Muscle of leg (tissue), 3 donors: ENCODE measurements at regions not wholly inside any gene's neighbourhood (a gene's known extent, or its start where the extent isn't known, plus 50 kb on each side); places are given as distances from the start of the nearest gene placed in this dataset.

ENCODE experiments used
- DNase-seq: peaks from one replicate; pipeline ENCODE4 v3.0.0; 2013
- H3K27ac ChIP-seq: one replicate; pipeline ENCODE4 v1.5.1; 2013; ENCODE audit warnings: mild to moderate bottlenecking, low read length, control low read depth
- H3K27me3 ChIP-seq: one replicate; pipeline ENCODE4 v1.6.1; 2013; ENCODE audit warnings: low read length; ENCODE audit not compliant: control insufficient read depth, insufficient read depth
- H3K36me3 ChIP-seq: one replicate; pipeline ENCODE4 v1.6.1; 2013; ENCODE audit warnings: low read length; ENCODE audit not compliant: control insufficient read depth, insufficient read depth
- H3K4me1 ChIP-seq: one replicate; pipeline ENCODE4 v1.6.1; 2013; ENCODE audit warnings: low read length; ENCODE audit not compliant: control insufficient read depth, insufficient read depth
- H3K4me3 ChIP-seq: one replicate; pipeline ENCODE4 v1.5.1; 2013; ENCODE audit warnings: low read length, control low read depth
- H3K9me3 ChIP-seq: replicated peaks from 2 replicates; pipeline ENCODE4 v1.6.1; 2013; ENCODE audit warnings: low read depth, low read length; ENCODE audit not compliant: control insufficient read depth
- WGBS: methylation state at CpG from one replicate; pipeline ENCODE4 v1.1.5; 2013; ENCODE audit warnings: missing lambda C conversion rate; ENCODE audit not compliant: insufficient coverage; 5-methylcytosine and 5-hydroxymethylcytosine counted together

DNA sequence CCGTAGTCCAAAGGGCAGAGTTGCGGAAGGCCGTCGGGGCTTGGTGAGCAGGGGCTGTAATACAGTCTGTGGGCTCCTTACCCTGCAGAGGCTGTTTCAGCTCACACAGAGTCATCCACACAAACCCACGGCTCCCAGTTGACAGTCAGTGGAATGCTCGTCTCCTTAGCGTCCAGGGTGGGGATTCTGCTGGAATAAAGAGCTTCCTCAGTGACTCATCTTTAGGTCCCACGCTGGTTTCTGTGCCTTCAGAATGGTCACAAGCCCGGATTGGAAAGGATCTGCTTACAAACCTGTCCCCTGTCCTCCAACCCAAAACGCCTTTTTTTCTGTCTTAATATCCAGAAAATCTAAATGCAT is 201.3 kb upstream of the TPM1 start:
- H3K36me3 ChIP-seq = peaks cover 73% of the 10 kb centered on the region
- H3K9me3 ChIP-seq = no peaks in the 10 kb centered on the region
- no peaks in the 10 kb centered on the region for H3K27me3 ChIP-seq
- H3K4me3 ChIP-seq = no peak overlapping the region
- no peak overlapping the region for H3K27ac ChIP-seq
- peaks cover 7% of the 10 kb centered on the region for H3K4me1 ChIP-seq
- no peak for DNase-seq
- WGBS = 90% methylated on average over 6 of the region's 10 CpGs

DNA sequence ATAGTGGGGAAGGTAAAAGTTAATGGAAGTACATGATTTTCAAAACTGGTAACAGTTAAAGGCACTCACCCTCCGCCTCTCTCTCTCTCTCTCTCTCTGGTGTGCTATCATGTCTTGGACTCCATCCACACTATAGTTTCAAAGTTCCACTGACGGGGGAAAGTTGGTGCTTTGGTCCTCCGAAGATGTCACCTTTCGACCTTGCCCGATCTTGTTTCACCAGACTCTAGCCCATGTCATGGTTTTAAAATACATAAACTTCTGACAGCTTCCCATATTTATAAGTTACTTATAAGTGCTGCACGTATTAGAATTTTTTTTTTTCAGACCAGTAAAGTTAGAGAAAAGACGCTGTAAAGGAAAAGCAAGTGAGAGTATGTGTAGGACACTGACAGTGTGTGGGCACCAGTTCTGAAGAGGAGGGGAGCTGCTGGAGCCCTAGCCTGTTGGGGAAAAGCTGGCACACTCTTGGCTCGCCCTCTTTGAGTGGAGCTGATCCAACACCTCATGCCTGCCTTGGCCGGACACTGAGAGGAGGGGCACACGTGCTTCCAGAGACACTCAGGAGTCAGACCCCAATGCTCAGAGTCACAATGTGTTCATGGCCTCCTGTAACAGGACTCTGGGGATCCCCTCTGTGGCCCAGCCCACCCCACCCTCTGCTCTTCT is 200.5 kb upstream of the TPM1 start:
- Histone ChIP-seq H3K4me3 (no peak overlapping the region), H3K9me3 (no peaks in the 10 kb centered on the region), H3K27me3 (no peaks in the 10 kb centered on the region), H3K36me3 (peaks cover 70% of the 10 kb centered on the region), H3K4me1 (peaks cover 7% of the 10 kb centered on the region), H3K27ac (no peak overlapping the region)
- WGBS = 69% methylated on average over 7 of the region's 10 CpGs
- no peak for DNase-seq

DNA sequence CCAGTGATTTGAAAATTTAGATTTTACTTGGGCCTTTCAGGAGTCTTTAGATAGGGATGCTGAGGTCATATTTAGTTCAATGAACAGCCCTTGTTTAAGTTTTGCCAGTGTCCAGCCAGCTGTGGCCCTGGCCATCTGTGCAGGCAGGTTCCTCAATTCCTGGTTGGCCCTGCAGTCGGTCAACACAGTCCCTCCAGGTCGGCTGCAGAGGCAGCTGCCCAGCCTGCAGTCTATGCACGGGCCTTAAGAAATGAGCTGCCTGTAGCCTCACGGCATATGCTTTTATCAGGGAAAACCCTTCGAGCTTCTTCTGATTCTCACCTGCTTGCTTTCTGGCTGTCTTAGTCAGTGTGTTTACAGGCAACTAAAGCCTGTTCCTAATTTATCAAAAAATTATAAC is 199.2 kb upstream of the TPM1 start:
- no peak for DNase-seq
- H3K4me1 ChIP-seq = peaks cover 9% of the 10 kb centered on the region
- 62% methylated on average over 4 of the region's 5 CpGs for WGBS
- H3K4me3 ChIP-seq = no peak overlapping the region
- H3K36me3 ChIP-seq = peaks cover 57% of the 10 kb centered on the region
- H3K9me3 ChIP-seq = no peaks in the 10 kb centered on the region
- no peak overlapping the region for H3K27ac ChIP-seq
- no peaks in the 10 kb centered on the region for H3K27me3 ChIP-seq

DNA sequence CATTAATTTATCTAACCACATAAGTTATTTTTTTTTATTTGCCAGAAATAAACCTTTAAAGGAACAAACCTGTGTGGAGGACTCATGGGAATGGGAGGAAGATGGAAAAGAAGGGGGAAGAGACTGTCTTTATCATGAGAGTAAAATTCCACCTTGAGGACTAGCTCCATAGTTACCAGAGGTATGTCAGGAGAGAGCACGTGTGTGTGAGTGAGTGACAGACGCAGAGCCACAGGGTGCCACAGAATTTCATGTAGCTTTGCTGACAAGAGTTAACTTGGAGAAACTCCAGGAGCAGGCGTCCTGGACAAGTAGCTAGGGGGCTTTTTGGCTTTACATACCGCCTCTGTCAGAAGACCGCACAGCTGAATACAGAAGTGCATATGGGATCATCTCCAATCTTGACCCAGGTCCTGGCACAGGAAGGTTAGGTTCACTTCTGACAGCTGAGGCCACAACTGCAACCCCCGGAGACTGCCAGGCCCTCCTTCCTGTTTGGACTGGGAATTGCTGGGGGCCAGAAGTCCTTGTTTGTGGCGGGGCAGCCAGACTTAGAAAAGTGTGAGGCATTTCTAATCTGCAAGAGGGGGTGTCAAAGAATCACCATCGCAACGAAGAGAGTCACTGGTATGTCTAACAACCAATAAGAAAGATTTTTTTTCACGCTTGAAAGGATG is 197.8 kb upstream of the TPM1 start:
- peaks cover 43% of the 10 kb centered on the region for H3K36me3 ChIP-seq
- H3K9me3 ChIP-seq = no peaks in the 10 kb centered on the region
- 66% methylated on average over 5 of the region's 10 CpGs for WGBS
- H3K27ac ChIP-seq = no peak overlapping the region
- no peak for DNase-seq
- peaks cover 14% of the 10 kb centered on the region for H3K4me1 ChIP-seq
- no peak overlapping the region for H3K4me3 ChIP-seq
- no peaks in the 10 kb centered on the region for H3K27me3 ChIP-seq

DNA sequence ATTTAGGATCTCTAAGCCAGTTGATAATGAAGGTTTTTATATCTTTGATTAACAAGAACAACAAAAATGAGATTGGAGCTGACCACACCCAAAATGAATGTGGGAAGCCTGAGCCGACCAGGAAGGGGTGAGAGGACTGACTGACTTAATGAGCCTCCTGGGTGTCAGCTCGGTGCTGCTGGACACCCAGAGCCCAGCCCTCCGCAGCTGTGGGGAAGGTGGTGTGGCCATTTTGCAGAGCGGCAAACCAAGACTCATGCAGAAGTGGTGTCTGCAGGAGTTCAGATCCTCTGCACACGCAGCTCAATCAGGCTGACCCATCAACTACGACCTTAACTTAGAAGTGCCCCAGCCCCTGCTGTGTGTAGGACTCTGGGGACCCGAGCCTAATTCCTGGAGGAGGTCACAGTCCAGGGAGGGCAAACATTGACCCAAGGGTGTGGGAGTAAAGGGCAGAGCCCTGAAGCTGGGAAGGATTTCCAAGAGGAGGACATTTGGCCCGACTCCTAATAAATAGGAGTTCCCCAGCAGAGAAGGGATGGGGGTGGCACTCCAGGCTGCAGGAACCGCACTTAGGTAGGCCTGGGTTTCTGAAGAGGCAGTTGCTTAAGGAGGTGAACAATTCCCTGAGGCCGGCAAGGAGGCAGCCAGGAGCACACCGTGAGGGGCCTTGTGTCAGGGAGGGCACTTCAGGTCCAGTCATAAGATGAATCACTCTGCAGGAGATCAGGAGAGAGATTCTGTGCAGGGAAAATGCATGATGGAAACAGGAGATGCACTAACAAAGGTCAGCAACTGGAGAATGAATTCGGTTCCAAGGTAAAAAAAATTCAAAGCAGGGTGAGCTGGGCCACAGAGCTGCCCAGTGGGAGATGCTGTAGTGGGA is 197.1 kb upstream of the TPM1 start:
- H3K27me3 ChIP-seq = no peaks in the 10 kb centered on the region
- H3K27ac ChIP-seq = no peak overlapping the region
- H3K9me3 ChIP-seq = no peaks in the 10 kb centered on the region
- no peak for DNase-seq
- H3K4me3 ChIP-seq = no peak overlapping the region
- H3K36me3 ChIP-seq = peaks cover 35% of the 10 kb centered on the region
- 55% methylated on average over 9 of the region's 12 CpGs for WGBS
- H3K4me1 ChIP-seq = peaks cover 14% of the 10 kb centered on the region

DNA sequence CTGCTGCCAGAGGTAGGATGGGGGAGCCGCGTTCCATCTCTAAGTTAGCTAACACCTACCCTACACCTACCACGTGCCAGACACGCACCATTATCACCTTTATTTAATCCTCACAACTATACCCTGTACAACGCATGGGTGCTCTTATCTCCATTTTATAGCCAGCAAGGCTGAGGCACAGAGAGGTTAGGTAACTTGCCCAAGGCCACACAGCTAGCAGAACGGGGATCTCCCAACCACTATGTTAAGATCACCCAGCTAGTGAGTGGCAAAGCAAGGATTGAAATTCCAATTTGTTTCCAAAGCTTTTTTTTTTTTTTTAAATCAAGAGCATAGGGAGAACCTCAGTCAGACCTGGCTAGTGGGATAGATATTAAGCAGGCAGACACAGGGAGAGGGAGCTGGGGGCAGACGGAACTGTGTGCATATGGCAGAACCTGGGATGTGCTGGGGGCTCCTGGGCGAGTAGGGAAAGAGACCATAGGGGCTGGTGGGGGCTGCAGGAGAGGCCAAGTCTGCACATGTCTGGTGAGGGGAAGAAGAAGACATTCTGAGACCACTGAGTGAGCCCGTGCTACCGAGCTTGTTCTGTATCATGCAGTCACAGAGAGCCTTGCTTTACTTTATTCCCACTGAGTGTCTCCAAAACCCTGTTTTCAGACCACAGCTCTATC is 196.3 kb upstream of the TPM1 start:
- WGBS = 71% methylated on average over 6 of the region's 10 CpGs
- Histone ChIP-seq H3K4me3 (no peak overlapping the region), H3K27me3 (no peaks in the 10 kb centered on the region), H3K36me3 (peaks cover 27% of the 10 kb centered on the region), H3K4me1 (peaks cover 14% of the 10 kb centered on the region), H3K27ac (no peak overlapping the region), H3K9me3 (no peaks in the 10 kb centered on the region)
- DNase-seq = no peak

DNA sequence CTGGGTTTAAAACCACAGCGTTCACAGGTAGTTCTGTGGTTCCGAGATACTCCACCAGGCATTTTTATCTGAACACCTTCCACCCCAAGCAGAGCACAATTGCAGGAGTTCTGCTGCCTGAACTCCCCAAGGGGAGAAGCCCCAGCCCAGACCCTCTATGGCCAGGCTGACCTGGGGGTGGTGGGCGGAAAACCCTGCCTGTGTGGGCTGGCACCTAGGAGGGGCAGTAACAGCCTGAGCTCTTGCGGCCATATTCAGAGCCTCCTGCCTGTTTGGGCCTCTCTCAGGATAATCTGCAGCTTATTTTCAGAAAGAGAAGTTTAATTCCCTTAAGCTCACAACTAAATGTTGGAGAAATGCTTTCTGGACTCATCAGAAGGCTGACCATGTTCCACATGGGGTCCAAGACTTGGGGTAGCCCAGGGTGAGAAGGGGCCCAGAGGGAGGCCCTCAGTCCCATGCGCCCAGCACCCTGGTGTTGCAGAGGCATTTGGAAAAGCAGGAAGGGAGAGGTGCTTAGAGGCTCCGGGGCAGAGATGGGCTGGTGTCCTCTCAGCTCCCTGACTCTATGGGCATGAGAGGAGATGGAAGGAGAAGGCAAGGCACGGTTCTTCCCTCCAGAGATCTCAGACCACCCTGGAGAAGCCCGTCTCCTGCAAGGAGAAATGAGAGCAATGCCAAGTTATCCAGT is 195.6 kb upstream of the TPM1 start:
- Histone ChIP-seq H3K9me3 (no peaks in the 10 kb centered on the region), H3K36me3 (peaks cover 23% of the 10 kb centered on the region), H3K4me1 (peaks cover 11% of the 10 kb centered on the region), H3K27ac (no peak overlapping the region), H3K4me3 (no peak overlapping the region), H3K27me3 (no peaks in the 10 kb centered on the region)
- DNase-seq = no peak
- 85% methylated on average over 5 of the region's 8 CpGs for WGBS

DNA sequence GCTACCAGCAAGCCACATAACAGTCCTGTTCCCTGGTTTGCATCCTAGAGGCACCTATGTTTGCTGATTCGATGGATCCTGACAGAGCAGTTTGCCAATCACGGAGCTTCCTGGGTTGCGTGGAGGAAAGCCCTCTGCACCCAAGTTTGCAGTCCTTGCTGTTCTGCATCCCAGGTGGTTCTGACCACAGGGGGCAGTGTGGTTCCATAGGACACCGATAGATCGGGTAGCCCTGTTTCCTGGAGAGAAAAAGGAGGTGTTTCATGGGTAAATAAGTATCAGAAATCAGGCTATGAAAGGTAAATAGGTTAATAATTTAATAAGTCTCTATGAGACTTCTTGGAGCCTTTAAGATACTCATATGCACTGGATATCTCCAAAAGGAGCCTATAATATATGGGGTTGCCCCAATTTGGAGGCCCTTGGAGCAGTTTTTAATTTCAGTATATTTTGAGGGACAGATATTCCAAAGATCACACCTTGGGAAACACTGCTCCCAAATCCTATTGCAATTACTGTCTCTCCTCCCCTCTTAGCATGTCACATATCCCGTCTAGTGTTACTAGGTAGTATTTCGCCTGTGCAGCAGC is 194.6 kb upstream of the TPM1 start:
- Histone ChIP-seq H3K27me3 (no peaks in the 10 kb centered on the region), H3K36me3 (peaks cover 14% of the 10 kb centered on the region), H3K27ac (no peak overlapping the region), H3K9me3 (no peaks in the 10 kb centered on the region), H3K4me3 (no peak overlapping the region), H3K4me1 (peaks cover 7% of the 10 kb centered on the region)
- WGBS = 66% methylated on average over 5 of the region's 7 CpGs
- no peak for DNase-seq

DNA sequence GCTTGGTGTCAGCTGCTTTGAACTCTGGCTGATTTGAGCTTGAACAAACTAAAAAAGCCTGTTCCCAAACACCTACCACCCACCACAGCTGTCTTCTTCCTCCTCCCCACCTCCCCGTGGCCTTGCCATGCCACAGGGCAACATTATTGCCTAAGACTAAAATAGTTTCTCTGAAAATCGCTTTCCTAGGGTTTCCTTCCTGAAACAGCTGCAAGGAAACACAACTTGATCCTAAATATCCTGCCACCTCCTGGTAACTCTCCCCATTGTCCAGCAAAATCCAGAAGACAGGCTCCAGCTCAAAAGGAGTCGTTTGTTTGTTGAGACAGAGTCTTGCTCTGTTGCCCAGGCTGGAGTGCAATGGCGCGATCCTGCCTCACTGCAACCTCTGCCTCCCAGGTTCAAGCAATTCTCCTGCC is 193.9 kb upstream of the TPM1 start:
- WGBS = 55% methylated on average over 4 of the region's 5 CpGs
- no peak overlapping the region for H3K4me3 ChIP-seq
- H3K9me3 ChIP-seq = no peaks in the 10 kb centered on the region
- H3K4me1 ChIP-seq = peaks cover 11% of the 10 kb centered on the region
- no peak overlapping the region for H3K27ac ChIP-seq
- no peaks in the 10 kb centered on the region for H3K27me3 ChIP-seq
- DNase-seq = peak; percentile 37
- H3K36me3 ChIP-seq = peaks cover 13% of the 10 kb centered on the region
